ENCODE measurements at regions not wholly inside any gene's neighbourhood (a gene's known extent, or its start where the extent isn't known, plus 50 kb on each side); places are given as distances from the start of the nearest gene placed in this dataset.
A peak's percentile ranks its signal among the peaks of the same experiment; 100 is the strongest.
"Not testable (repeated sequence)": the region's sequence is repeated elsewhere in the genome, so short reads cannot be mapped to it uniquely, and the experiment has no call there.

DNA sequence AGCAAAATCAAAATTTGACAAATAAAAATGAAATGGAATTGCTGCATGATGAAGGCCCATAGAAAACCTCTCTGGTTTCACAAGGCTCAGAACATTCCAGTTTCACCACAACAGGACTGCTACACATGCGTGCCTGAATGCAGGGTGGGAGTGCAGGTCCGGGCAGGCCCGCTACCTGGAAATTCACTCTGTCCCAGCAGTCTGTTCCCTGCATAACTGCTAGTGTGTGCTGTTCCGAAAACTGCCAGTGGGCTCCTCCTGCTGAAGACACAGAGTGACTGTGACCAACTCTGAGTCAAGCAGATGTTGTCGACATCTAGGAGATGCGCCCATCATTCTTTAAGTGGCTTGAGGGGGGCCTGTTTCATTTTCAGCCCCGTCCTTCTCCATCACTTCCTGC is 284.8 kb upstream of the MAF start:
- H3K4me3 ChIP-seq (ENCODE audit: low read depth, low read length): no peak overlapping the region
- TF ChIP-seq, protein P1, sequence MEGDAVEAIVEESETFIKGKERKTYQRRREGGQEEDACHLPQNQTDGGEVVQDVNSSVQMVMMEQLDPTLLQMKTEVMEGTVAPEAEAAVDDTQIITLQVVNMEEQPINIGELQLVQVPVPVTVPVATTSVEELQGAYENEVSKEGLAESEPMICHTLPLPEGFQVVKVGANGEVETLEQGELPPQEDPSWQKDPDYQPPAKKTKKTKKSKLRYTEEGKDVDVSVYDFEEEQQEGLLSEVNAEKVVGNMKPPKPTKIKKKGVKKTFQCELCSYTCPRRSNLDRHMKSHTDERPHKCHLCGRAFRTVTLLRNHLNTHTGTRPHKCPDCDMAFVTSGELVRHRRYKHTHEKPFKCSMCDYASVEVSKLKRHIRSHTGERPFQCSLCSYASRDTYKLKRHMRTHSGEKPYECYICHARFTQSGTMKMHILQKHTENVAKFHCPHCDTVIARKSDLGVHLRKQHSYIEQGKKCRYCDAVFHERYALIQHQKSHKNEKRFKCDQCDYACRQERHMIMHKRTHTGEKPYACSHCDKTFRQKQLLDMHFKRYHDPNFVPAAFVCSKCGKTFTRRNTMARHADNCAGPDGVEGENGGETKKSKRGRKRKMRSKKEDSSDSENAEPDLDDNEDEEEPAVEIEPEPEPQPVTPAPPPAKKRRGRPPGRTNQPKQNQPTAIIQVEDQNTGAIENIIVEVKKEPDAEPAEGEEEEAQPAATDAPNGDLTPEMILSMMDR (conservative IDR thresholded peaks at IDR 0.05; ENCODE audit: low read depth, low read length): no peak
- DNase-seq (ENCODE audit: low read depth): no peak

DNA sequence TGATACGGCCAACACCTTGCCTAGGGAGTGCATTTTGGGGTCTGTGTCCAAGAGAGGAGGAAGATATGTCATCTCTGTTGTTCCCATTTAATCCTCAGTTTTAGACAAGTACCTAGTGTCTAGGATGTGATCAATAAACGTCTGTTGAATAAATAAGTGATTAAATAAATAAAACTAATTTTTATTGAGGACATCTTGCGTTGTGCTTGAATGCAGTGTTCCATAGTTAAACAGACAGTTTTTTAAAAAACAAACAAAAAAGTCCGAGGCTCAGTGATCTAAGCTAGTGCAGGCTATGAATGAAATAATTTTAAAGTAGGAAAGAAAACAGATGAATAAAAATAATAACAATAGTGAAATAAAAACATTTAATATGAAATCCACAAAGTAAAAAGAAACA is 283.0 kb upstream of the MAF start:
- DNase-seq (ENCODE audit: low read depth): no peak
- no peak overlapping the region for H3K4me3 ChIP-seq (ENCODE audit: low read depth, low read length)
- TF ChIP-seq, protein P1 (conservative IDR thresholded peaks at IDR 0.05; ENCODE audit: low read depth, low read length): no peak

DNA sequence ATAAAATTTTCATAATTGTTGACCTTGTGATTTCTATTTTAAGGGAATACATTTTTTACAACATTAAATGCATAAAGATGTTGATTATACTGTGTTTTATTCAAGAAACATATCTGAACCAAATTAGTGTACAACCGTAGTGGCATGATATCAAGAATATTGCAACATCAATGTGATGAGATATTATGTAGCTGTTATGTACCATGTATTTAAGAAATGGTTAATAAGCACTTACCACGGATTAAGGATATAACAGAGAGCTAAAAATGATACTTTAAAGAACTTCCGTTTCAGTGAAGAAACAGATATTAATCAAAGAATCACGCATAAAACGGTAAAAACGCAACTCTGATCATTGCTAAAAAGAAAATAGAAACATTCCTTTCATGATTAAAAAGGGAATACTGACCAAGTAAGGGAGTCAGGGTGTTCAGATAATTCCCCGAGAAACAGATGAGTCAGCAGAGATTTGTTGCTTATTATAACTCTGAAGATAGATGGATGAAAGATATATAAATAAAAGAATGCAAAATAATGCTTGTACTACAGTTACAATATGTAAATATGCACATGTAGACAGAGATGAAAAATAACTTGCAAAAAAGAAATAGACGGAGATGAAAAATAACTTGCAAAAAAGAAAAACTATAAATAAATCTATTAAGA is 281.9 kb upstream of the MAF start:
- DNase-seq (ENCODE audit: low read depth): peak; percentile 3
- TF ChIP-seq, protein P1 (conservative IDR thresholded peaks at IDR 0.05; ENCODE audit: low read depth, low read length): no peak
- H3K4me3 ChIP-seq (ENCODE audit: low read depth, low read length): no peak overlapping the region

DNA sequence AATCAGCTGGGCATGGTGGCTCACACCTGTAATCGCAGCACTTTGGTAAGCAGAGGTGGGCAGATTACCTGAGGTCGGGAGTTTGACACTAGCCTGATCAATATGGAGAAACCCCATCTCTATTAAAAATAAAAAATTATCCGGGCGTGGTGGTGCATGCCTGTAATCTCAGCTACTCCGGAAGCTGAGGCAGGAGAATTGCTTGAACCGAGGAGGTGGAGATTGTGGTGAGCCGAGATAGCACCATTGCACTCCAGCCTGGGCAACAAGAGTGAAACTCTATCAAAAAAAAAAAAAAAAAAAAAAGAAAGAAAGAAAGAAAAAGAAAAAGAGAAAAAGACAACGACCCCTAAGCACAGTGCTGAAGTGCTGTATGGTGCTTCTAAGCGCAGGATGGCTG is 280.6 kb upstream of the MAF start:
- H3K4me3 ChIP-seq (ENCODE audit: low read depth, low read length): not testable (repeated sequence)

DNA sequence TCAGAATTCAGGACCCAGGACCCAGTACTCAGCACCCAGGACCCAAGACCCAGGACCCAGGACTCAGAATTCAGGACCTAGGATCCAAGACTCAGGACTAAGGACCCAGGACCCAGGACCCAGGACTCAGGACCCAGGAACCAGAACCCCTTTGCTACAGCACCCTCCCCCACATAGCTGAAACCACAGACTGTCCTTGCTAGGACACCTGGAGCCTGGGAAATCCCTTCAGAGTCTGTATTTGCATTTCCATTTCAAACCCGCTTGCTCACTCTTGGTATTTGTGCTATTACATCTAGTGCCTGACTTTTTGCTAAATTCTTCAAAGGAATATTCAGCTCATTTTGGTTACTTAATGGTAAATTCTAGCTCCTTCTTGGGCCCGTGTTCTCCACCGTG is 275.8 kb upstream of the MAF start:
- TF ChIP-seq, protein P1 (conservative IDR thresholded peaks at IDR 0.05; ENCODE audit: low read depth, low read length): no peak
- H3K4me3 ChIP-seq (ENCODE audit: low read depth, low read length): no peak overlapping the region
- DNase-seq (ENCODE audit: low read depth): no peak

More for the DNA sequence above, 280.6 kb upstream of the MAF start:
- not testable (repeated sequence) for DNase-seq (ENCODE audit: low read depth)

DNA sequence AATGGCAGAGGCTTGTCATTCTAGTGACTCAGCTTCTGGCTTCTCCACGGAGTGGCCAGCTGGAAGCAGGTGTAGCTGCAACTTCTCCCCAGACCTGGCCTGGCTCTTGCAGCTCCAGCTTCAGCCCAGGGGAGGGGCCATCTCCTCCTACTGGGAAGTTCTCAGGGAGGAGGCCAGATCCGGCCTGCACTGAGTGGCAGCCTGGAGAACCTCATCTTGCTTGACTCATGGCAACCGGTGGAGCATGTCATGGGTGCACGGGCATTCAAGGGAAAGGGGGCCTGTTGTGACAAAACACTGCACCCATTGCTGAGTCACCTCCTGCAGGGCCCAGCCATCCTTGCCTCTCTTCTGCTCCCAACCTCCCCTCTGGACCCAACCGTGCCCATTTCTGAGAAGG is 273.9 kb upstream of the MAF start:
- H3K4me3 ChIP-seq (ENCODE audit: low read depth, low read length): no peak overlapping the region
- TF ChIP-seq, protein P1 (conservative IDR thresholded peaks at IDR 0.05; ENCODE audit: low read depth, low read length): no peak
- DNase-seq (ENCODE audit: low read depth): no peak

DNA sequence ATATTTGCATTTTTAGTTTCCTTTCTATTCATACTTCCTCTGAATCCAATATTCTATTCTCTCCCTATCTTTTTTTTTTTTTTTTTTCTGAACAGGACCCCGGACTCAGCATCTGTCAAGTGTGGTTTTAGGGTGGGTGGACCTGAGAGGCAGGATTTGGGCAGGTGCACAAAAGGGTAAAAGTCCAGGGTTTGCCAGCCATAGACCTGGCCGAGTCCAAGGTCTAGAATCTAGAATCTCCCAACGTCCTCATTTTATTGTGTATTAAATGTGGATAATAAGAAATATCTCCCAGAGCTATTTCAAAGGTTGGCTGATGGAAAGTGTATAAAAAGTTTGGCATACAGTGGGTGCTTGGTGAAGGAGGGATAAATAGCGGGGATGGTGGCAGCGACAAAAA is 273.3 kb upstream of the MAF start:
- DNase-seq (ENCODE audit: low read depth): no peak
- H3K4me3 ChIP-seq (ENCODE audit: low read depth, low read length): no peak overlapping the region
- TF ChIP-seq, protein P1 (conservative IDR thresholded peaks at IDR 0.05; ENCODE audit: low read depth, low read length): no peak
